ENCODE measurements at regions not wholly inside any gene's neighbourhood (a gene's known extent, or its start where the extent isn't known, plus 50 kb on each side); places are given as distances from the start of the nearest gene placed in this dataset.

DNA sequence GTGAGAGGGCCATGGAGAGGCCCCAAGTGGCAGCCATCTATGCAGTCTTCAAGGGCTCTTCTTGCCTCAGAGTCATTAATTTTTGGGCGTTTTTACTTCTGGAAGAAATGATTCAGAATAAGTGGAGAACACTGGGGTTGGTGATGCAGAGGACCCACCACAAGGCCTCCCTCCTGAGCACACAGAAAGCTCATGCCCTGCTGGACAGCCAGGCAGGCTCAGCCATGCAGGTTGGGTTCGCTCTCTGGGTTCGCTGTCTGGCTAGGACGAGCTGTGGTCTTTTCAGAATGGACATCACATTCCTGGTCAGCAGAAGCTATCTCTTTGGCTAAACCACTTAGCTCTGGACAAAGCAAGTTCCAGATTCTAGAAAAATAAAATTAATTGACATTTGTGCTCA, 480.8 kb downstream of the RPS24 start:
- TF ChIP-seq MAX (IDR thresholded peaks at IDR 0.05; ENCODE audit: low read depth) (no peak), SMC3 (IDR thresholded peaks at IDR 0.05; ENCODE audit: low read depth, low read length) (no peak)
- TF ChIP-seq, protein P1, sequence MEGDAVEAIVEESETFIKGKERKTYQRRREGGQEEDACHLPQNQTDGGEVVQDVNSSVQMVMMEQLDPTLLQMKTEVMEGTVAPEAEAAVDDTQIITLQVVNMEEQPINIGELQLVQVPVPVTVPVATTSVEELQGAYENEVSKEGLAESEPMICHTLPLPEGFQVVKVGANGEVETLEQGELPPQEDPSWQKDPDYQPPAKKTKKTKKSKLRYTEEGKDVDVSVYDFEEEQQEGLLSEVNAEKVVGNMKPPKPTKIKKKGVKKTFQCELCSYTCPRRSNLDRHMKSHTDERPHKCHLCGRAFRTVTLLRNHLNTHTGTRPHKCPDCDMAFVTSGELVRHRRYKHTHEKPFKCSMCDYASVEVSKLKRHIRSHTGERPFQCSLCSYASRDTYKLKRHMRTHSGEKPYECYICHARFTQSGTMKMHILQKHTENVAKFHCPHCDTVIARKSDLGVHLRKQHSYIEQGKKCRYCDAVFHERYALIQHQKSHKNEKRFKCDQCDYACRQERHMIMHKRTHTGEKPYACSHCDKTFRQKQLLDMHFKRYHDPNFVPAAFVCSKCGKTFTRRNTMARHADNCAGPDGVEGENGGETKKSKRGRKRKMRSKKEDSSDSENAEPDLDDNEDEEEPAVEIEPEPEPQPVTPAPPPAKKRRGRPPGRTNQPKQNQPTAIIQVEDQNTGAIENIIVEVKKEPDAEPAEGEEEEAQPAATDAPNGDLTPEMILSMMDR (IDR thresholded peaks at IDR 0.05): no peak
